NCI-H2196 treated with DMSO at 0.1 percent for 48 hours (cell line): ENCODE measurements at regions not wholly inside any gene's neighbourhood (a gene's known extent, or its start where the extent isn't known, plus 50 kb on each side); places are given as distances from the start of the nearest gene placed in this dataset.
"Not testable (repeated sequence)": the region's sequence is repeated elsewhere in the genome, so short reads cannot be mapped to it uniquely, and the experiment has no call there.

Source experiments
- DNase-seq: peaks from one replicate; lab custom pipeline; 2025; ENCODE audit not compliant: unreplicated experiment; lab: John Stamatoyannopoulos, UW

DNA sequence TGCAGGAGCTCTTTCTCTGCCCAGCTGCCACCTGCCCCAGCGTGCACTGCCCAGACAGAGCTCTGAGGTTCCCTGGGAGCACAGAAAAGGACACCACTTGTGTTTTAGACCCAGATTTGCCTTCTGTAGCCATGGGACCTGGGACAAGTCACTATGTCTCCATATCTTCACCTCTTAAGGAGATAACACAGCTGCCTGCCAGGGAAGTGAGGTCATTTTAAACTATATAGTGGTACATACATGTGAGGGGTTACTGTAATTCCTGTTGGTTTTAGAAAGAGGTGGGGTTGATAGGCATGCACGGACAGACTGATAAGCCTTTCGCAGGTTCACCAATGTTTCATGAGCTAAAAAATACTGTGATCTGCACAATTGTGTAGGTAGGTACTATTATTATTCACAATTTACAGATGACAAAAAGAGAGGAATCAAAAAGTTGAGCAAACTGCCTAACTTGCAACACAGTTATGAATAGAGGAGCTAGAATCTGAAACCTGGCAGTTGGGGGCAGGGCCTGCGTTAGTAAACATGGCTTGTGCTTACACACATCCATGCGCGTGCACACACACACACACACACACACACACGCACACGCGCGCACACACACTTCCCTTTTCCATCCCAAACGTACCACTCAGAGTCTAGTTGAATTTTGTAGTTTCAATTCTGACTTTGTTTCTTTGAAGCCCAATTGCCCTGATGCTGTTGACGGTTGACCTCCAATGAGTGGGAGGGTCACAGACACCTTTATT lies 193.6 kb downstream of the FAM43A start:
- DNase-seq = no peak

DNA sequence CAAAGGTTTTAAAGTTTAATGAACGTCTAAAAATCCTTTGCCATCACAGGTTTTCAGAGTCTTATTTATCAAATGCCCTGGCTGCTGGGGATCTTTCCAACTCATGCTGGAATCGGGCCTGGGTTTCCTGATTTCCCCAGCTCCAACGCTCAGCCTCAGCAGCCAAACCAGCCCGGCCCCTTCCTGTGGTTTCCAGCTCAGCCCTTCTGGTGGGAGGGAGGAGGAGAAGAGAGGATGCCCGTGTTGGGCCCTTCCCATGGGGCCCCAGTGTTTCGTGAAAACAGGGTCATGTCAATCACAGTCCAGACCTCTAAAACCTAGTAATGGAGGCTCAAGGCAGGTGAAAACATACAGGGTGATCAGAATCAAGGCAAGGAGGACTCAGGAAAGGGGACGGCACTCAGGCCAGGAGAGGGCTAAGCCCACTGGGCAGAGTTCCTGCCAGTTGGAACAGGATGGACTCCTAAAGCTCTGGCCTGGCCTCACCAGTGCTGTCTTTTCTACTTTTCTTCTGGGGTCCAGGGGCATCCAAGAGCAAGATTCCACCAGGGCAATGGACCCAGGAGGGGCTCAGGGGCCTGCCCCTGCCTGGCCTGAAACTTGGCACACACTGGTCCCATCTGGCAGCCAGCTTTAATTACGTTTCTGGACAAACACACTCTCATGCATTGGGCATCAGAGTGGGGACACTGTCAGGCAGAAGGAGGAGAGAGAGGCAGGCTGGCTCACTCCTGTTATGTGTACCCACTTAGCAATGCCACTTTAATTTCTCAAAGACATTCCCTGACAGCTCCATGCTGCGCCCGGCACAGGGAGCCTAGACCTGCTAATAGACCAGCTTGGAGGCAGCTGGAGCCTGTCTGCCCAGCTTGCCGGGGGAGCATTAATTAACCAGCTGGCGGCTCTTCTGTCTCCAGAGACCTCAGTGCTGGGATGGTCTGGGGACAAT lies 194.6 kb downstream of the FAM43A start:
- no peak for DNase-seq

DNA sequence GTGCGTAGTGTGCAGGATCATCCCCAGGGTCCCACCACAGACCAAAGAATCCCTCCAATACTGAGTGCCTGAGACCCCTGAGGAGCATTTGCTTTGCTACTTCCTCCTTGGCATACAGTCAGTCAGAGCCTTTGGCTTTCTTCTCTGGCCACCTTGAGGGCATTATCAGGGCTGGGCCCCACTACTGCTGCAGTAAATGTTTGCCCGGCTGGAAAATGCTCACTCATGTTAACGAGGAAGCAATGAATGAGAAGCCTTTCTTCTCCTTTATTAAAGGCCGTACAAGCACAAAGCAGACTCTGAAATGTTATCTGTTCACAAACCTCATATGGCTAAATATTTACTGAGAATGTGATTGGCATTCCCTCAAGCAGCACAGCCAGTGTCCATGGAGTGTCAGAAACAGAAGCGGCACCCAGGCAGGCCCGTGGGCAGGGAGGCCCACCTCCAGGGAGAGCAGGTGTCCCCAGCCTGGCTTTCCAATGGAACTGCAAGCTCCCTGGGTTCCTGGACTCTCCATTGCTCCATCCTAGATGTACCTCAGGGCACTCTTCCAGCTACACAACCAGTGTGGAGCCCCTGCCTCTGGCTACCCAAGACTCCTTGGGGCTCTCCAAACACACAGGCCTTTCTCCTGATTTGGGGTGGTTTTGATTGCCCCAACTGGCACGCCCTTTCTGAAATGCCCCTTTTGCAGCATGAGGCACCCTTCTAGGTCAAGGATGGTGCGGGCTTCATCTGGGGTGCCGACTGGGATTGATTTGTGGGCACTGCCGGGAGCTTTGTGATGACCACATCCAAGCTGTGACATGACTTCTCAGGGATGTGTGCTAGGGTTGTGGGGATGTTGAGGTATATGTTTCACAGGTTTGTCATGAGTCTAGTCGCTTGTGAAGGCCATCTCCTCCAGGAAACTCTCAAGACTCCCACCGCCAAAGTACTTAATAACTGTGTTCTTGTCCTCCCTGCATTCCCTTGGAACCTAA lies 195.6 kb downstream of the FAM43A start:
- no peak for DNase-seq

DNA sequence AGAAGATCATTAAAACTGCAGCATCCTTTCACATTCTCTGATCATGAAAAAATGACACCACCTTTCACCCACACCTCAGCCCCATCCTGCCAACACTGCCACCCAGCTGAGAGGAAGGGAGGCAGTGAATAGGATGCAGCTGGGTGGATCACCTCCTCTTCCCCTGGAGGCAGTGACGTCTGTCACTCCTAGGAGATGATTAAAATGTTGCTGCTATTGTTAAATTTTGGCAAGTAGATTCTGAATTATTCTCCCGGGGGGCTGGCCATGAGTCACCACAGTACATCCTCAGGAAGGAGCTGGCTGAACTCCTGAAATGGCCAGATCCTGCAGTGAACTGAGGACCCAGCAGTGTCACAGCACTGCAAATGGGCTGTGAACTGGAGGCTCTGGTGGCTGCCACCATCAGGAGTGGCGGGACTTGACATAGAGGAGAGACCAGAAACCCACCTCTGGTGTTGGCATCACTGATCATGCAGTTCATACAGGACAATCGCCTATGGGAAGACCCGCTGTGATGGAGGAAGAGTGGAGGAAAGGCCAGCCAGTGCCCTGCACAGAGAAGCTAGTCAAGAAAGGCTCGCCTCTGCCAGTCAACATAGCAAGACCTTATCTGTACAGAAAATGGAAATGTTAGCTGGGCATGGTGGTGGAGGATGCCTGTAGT lies 199.1 kb downstream of the FAM43A start:
- no peak for DNase-seq

DNA sequence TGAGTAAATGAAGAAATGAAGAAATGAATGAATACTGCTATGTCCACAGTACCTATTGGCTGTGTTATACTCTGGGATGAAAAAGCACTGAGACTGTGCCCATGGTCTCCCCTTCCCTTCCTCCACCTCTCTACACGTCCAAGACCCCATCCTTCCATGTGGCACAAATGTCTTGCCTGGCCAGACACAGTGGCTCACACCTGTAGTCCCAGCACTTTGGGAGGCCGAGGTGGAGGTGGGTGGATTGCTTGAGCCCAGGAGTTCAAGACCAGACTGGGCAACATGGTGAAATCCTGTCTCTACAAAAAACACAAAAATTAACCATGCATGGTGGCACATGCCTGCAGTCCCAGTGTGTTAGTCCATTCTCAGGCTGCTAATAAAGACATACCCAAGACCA lies 200.1 kb downstream of the FAM43A start:
- no peak for DNase-seq

DNA sequence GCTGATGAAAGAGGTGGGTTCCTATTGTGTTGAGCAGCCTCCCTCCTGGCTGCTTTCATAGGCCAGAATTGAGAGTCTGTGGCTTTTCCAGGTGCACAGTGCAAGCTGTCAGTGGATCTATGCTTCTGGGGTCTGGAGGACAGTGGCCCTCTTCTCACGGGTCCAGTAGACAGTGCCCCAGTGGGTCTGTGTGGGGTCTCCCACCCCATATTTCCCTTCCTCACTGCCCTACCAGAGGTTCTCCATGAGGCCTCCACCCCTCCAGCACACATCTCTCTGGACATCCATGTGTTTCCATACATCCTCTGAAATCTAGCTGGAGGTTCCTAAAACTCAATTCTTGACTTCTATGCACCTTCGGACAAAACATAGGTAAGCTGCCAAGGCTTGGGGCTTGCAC lies 201.2 kb downstream of the FAM43A start:
- DNase-seq = no peak

DNA sequence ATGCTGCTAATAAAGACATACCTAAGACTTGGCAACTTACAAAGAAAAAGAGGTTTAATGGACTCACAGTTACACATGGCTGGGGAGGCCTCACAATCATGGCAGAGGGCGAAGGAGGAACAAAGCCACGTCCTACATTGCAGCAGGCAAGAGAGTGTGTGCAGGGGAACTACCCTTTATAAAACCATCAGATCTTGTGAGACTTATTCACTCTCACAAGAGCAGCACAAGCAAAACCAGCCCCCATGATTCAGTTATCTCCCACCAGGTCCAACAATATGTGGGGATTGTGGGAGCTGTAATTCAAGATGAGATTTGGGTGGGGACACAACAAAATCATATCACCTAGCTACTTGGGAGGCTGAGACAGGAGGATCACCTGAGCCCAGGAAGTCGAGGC lies 202.4 kb downstream of the FAM43A start:
- DNase-seq = not testable (repeated sequence)

DNA sequence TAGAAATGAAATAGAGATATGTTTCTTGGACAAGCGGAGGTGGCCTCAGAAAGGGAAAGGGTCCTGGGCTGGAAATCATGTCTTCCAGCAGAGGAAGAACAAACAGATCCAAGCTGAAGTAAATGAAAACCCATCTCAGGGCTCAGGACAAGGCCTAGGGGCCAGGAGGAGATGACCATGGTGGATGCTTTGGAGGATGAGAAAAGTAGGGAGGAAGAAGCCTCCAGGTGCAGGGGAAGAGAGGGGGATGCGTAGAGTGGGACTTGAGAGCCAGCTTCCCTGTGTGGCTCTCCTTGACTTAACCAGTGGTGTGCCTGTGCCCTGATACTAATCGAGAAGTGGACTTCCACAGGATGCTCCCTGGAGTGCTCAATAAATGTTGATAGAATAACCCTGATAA lies 203.2 kb downstream of the FAM43A start:
- no peak for DNase-seq

DNA sequence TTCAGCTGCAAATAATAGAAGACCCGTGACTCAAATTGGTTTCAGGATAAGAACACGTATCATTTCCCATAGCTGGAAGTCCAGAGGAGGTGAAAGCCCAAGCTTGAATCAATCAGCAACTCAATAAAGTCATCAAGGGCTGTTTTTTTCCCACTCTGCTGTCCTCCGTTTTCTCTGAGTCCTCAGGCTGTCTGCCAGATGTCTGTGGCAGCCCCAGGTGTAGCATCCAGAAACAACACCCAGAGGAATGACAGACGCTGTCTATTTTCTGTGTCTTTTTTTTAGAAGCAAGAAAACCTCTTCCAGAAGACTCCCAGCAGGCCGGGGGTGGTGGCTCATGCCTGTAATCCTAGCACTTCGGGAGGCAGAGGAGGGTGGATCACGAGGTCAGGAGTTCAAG lies 204.4 kb downstream of the FAM43A start:
- DNase-seq = no peak

DNA sequence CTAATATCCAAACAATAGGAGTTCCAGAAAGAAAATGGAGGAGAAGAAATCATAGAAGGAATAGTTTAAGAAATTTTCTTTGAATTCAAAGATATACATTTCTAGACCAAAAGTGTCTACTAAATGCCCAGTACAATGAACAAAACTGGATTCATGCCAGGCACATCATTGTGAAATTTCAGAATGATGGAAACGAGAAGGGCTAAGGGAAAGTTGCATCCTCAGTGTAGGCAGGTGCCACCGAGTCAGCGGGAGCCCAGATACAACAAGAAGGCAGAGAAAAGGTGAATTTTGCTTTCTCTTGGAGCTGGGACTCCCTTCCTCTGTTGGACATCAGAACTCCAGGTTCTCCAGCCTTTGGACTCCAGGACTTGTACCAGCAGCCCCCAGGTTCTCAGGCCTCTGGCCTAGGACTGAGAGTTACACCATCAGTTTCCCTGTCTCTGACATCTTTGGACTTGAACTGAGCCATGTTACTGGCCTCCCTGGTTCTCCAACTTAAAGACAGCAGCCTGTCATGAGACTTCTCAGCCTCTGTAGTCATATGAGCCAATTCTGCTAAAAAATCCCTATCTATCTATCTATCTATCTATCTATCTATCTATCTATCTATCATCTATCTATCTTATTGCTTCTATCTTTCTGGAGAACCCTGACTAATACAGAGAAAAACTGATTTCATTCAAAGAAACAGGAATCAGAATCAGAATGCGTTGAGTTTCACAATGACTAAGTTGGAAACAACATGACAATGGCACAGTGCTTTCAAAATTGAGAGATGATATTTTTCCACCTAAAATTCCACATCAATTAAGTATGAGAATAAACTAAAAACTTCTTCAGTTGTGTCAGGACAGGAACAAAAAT lies 207.7 kb downstream of the FAM43A start:
- no peak for DNase-seq

DNA sequence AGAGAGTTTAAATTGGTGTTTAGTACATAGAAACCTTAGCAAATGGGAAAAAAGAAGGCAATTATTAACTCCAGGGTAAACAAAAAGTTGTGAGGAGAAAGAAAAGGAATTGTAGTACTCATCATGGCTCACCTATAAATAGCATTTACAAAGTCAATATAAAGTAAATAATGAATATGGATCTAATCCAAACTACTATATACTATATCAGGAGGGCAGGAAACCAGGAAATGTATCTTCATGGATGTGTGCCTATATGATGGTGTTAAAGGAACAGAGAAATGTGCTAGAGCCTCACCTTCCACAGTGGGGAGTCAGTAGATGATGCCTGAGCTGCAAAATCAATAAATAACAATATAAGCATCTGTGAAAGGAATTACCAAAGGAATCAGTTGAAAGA lies 208.9 kb downstream of the FAM43A start:
- DNase-seq = no peak

DNA sequence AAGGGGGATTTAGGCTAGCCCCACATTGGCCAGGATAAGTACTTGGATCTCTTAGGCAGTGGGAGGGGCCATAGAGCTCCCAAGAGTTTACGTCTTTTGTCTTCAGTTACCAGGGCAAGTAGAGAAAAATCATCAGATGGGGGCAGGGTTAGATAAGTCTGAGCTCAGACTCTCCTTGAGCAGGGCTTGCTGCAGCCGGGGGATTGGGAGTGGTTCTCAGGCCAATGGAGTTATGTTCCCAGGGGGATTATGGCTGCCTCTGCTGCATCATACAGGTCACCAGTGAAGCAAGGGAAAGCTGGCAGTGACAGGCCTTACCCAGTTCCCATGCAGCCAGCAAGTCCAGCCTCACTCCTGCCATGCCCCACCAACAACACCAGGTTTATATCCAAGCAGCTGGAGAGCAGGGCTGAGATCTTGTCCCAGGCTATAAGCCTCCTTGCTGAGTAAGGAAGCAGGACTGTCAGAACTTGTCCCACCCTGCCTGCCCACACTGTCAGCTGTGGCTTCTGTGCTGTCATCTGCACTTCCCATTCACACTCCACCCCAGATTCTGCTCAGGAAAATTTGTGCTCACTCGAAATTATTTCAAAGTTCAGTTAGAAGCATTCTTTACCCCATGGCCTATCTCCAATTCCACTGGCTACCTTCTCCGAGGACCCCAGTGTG lies 215.3 kb downstream of the FAM43A start:
- no peak for DNase-seq

DNA sequence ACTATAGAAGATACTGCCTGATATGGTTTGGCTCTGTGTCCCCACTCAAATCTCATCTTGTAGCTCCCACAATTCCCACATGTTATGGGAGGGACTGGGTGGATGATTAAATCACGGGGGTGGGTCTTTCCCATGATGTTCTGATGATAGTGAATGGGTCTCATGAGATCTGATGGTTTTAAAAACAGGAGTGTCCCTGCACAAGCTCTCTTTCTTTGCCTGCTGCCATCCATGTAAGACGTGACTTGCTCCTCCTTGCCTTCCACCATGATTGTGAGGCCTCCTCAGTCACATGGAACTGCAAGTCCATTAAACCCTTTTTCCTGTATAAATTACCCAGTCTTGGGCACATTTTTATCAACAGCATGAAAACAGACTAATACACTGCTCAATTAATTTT lies 217.8 kb downstream of the FAM43A start:
- DNase-seq = not testable (repeated sequence)

DNA sequence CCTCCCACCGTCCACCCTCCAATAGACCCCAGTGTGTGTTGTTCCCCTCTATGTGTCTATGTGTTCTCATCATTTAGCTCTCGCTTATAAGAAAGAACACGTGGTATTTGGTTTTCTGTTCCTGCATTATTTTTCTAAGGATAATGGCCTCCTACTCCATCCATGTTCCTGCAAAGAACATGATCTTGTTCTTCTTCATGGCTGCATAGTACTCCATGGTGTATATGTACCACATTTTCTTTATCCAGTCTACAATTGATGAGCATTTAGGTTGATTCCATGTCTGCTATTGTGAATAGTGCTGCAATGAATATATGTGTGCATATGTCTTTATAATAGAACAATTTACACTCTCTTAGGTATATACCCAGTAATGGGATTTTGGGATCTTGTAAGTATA lies 219.3 kb downstream of the FAM43A start:
- DNase-seq = not testable (repeated sequence)

DNA sequence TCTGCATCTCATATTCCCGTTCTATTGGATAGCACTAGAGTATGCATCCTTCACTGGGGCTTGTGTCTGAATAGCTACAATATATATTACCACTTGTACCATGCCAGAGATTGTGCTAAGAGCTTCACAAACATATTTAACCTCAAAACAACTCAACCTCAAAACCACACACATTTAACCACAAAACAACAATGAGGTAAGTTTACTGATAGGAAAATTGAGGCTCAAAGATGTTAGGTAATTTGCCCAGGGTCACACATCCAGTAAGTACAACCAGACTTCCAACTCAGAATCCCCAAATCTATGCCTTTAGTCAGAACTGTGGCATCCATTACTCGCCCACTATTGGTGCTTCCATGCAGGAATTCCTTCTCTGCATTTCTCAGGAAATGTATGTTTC lies 220.0 kb downstream of the FAM43A start:
- no peak for DNase-seq

DNA sequence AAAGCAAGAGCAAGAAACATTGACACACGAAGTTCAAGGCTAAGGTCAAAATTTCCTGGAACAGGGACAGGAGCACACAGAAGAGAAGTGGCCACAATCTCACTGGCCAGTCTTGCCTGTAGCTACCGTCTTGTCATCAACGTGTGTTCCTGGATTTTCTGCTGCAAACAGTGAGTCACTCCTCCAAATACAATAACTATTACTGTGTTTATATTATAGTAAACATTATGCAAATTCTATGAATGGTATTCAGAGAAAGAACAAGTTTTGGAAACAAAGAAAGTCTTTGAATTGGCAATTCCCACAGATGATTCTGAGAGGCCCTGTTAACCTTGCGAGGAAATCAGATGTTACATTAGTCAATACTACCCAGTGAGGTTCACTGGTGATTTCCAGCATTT lies 220.5 kb downstream of the FAM43A start:
- DNase-seq = no peak

DNA sequence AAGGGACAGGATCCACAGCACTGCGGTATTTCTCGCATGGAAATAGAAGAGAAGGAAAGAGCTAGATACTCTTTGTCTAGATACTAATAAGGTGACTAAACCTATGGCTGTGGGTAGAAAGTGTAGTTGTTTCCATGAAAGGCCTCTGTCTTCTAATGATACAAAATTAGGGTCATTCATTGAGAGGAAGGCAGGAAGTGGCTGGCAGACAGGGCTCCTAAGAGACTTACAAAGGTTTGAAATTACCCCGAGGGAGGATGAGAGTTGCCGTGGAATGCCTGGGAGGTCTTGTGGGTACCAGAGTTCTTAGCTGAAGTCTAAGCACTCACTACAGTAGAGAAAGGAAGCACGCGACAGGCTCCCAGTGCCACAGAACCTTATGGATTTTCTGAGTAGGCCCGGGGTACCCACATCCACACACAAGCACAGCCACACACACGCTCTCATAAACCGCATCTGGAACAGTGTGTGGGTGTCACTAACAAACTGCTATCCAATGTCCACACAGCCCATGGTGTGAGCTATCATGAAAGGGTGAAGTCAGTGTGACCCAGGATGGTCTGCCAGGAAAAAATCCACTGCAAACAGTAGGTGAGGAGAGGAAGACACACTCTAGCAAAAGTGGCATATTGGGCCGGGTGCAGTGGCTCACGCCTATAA lies 221.4 kb downstream of the FAM43A start:
- DNase-seq = no peak

DNA sequence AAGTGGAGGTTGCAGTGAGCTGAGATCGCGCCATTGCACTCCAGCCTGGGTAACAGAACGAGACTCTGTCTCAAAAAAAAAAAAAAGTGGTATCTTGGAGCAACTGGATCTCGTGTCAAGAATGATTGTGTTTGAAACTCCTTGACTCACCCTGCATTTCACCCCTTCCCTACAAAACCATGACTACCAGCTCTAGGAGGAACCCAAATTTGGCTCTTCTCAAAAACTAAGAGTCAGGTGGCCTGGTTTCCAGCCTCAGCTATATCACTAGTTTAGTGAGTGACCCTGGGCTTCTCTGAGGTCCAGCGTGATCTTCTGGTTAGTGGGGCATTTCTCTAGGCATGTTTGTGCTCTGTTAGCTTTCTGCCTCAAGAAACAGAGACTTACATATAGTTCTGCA lies 222.1 kb downstream of the FAM43A start:
- DNase-seq = no peak

DNA sequence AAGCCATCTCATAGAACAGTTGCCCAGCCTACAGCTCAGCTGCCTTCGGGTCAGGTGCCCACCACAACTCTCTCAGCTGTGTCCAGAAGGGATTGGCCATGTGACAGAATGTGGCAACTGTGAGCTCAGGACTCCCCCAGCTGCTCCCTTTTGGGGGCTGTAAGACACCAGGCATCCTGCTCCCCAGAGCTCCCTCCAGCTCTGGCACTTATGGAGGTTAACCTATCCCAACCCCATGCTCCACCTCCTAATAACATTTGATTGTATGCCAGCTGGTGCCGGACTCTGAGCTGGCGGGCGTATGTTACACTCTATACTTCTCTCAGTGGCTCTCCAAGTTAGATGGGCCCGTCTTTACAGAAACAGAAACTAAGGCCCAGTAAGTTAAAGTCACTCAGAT lies 222.8 kb downstream of the FAM43A start:
- DNase-seq = no peak
